PFSK-1 (cell line): ENCODE measurements at regions not wholly inside any gene's neighbourhood (a gene's known extent, or its start where the extent isn't known, plus 50 kb on each side); places are given as distances from the start of the nearest gene placed in this dataset.

Source experiments
- FOXP2 ChIP-seq: optimal IDR thresholded peaks from 2 replicates; pipeline ENCODE3; 2011; ENCODE audit warnings: borderline replicate concordance, control low read depth, inconsistent platforms; ENCODE audit not compliant: insufficient read depth; ENCODE audit errors: extremely low read length, extremely low read depth
- POLR2AphosphoS5 ChIP-seq: IDR thresholded peaks from 2 replicates; pipeline ENCODE4 v1.6.1; 2012; ENCODE audit warnings: low read depth, mild to moderate bottlenecking, control low read depth, low read length, moderate library complexity
- TAF1 ChIP-seq: IDR thresholded peaks from 2 replicates; pipeline ENCODE4 v1.6.1; 2012; ENCODE audit warnings: low read length, control low read depth, borderline replicate concordance; ENCODE audit not compliant: insufficient read depth

GRCh38 chr18:64674694-64675093 lies 525.8 kb upstream of the LINC00305 start:
- no peak for TF ChIP-seq FOXP2
- no peak for TF ChIP-seq TAF1
- TF ChIP-seq POLR2AphosphoS5, result no peak
